ENCODE measurements at regions not wholly inside any gene's neighbourhood (a gene's known extent, or its start where the extent isn't known, plus 50 kb on each side); places are given as distances from the start of the nearest gene placed in this dataset.

DNA sequence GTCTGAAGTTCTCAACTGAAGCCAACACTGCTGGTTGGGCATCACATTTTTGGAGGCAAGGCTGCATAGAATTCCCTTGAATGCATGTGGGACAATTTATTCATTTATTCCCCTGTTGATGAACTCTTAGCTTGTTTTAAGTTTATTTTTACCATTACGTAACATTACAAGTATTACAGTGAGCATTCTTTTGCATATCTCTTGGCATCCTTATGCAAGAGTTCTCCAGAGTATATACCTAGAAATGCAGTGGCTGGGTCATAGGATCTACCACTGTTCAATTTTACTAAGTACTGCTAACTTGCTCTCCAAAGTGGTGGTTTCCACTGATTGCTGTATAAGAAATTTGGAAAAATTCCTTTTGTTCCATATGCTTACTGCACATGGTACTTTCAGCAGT lies 66.5 kb downstream of the UCHL1 start:
- TF ChIP-seq POLR2AphosphoS5 (IDR thresholded peaks at IDR 0.05; ENCODE audit: low read depth) (no peak), EZH2 (IDR thresholded peaks at IDR 0.05; ENCODE audit: low read depth, unreplicated experiment) (no peak)
- TF ChIP-seq, protein P1, sequence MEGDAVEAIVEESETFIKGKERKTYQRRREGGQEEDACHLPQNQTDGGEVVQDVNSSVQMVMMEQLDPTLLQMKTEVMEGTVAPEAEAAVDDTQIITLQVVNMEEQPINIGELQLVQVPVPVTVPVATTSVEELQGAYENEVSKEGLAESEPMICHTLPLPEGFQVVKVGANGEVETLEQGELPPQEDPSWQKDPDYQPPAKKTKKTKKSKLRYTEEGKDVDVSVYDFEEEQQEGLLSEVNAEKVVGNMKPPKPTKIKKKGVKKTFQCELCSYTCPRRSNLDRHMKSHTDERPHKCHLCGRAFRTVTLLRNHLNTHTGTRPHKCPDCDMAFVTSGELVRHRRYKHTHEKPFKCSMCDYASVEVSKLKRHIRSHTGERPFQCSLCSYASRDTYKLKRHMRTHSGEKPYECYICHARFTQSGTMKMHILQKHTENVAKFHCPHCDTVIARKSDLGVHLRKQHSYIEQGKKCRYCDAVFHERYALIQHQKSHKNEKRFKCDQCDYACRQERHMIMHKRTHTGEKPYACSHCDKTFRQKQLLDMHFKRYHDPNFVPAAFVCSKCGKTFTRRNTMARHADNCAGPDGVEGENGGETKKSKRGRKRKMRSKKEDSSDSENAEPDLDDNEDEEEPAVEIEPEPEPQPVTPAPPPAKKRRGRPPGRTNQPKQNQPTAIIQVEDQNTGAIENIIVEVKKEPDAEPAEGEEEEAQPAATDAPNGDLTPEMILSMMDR (conservative IDR thresholded peaks at IDR 0.05; ENCODE audit: low read depth in 2 of 2), result no peak
